ENCODE measurements at regions not wholly inside any gene's neighbourhood (a gene's known extent, or its start where the extent isn't known, plus 50 kb on each side); places are given as distances from the start of the nearest gene placed in this dataset.

DNA sequence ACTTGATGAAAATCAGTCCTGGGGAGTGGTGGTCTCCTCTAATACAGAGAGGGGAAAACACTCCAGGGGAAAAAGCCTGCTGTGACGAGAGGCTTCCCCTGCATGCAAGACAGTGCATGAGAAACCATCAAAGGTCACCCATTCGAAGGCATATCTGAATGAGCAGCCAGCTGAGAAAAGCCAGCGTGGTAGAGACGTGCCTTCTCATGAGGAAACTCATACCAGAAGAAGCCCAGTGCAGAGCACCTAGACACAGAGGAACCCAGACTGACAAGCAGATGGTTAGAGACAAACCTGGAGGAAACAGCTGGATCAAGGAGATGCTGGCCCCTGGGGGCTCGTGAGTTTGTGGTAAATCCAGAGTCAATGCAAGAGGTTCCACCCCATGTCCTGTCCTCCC lies 534.8 kb downstream of the BRD1 start:
- TF ChIP-seq, protein P1, sequence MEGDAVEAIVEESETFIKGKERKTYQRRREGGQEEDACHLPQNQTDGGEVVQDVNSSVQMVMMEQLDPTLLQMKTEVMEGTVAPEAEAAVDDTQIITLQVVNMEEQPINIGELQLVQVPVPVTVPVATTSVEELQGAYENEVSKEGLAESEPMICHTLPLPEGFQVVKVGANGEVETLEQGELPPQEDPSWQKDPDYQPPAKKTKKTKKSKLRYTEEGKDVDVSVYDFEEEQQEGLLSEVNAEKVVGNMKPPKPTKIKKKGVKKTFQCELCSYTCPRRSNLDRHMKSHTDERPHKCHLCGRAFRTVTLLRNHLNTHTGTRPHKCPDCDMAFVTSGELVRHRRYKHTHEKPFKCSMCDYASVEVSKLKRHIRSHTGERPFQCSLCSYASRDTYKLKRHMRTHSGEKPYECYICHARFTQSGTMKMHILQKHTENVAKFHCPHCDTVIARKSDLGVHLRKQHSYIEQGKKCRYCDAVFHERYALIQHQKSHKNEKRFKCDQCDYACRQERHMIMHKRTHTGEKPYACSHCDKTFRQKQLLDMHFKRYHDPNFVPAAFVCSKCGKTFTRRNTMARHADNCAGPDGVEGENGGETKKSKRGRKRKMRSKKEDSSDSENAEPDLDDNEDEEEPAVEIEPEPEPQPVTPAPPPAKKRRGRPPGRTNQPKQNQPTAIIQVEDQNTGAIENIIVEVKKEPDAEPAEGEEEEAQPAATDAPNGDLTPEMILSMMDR (IDR thresholded peaks at IDR 0.05; ENCODE audit: borderline replicate concordance, insufficient read depth, low read depth, low read length), result no peak
- H3K4me3 ChIP-seq (ENCODE audit: low read depth, low read length), result no peak overlapping the region

DNA sequence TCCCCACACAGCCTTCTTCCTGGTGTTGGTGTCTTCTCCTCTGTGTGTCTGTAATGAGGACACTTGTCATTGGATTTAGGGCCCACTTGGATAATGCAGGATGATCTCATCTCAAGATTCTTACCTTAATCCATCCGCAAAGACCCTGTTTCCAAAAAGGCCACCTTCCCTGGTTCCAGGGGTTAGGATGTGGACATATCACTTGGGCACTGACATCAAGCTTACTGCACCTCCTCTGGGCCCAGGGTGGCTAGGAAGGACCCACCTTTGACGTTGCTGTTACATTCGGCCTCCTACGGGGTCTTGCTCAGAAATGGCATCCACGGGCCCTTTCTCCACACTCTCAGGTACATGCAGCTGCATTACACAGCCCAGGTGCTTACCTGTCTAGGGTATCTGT lies 535.9 kb downstream of the BRD1 start:
- H3K4me3 ChIP-seq (ENCODE audit: low read depth, low read length), result no peak overlapping the region
- TF ChIP-seq, protein P1 (IDR thresholded peaks at IDR 0.05; ENCODE audit: borderline replicate concordance, insufficient read depth, low read depth, low read length), result no peak

- TF ChIP-seq, protein P1 (IDR thresholded peaks at IDR 0.05; ENCODE audit: borderline replicate concordance, insufficient read depth, low read depth, low read length), result no peak
Measured at GRCh38 chr22:49291169-49291568, 536.5 kb downstream of the BRD1 start.

GRCh38 chr22:49290711-49291110 lies 537.0 kb downstream of the BRD1 start:
- TF ChIP-seq, protein P1 (IDR thresholded peaks at IDR 0.05; ENCODE audit: borderline replicate concordance, insufficient read depth, low read depth, low read length), result no peak
- no peak overlapping the region for H3K4me3 ChIP-seq (ENCODE audit: low read depth, low read length)

More at GRCh38 chr22:49291169-49291568, 536.5 kb downstream of the BRD1 start:
- H3K4me3 ChIP-seq (ENCODE audit: low read depth, low read length), result no peak overlapping the region

- TF ChIP-seq, protein P1 (IDR thresholded peaks at IDR 0.05; ENCODE audit: borderline replicate concordance, insufficient read depth, low read depth, low read length), result no peak
- no peak overlapping the region for H3K4me3 ChIP-seq (ENCODE audit: low read depth, low read length)
Measured at GRCh38 chr22:49289822-49290679, 537.6 kb downstream of the BRD1 start.

DNA sequence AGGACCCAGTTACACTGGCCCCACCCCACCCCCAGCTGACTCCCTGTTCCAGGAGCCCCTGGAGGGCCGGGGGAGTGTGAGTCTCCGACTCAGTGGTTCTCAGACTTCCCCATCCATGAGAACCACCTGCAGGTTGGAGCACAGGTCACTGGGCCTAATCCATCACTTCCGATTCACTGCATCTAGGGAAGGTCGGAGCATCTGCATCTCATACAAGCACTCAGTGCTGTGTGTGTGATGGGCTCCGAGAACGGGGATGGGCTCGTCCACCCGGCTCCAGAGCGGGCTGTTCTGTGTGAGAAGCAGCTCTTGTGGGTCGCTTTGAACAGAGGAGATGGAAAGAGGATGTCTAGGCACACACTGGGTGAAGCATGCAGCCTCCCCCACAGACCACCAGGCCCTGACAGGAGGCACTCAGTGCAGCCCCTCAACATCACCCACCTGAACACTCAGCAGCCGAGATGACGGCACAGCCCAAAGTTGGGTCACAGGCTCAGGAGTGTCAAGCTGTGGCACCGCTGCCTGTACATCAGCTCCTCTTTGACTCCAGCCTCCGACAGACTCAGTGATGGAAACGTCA lies 541.4 kb downstream of the BRD1 start:
- no peak overlapping the region for H3K4me3 ChIP-seq (ENCODE audit: low read depth, low read length)
- TF ChIP-seq, protein P1 (IDR thresholded peaks at IDR 0.05; ENCODE audit: borderline replicate concordance, insufficient read depth, low read depth, low read length), result no peak

DNA sequence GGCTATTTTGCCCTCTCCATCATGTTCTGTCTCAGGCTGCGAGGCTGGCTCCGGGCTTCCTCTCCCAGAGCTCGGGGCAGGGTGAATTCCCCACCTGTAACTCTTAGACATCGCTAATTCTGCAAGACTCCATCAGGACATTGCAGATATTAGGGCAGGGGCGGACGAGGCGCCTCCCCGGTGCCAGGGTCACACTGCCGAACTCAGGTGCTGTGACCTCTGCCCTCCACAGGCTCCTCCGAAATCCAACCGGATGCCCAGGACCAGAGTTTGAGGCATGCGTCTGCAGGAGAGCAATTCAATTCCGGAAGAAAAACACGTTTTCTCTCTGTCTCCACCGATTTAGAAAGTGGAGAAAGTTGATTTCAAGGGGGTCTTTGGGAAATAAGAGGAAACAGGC lies 542.7 kb downstream of the BRD1 start:
- no peak overlapping the region for H3K4me3 ChIP-seq (ENCODE audit: low read depth, low read length)
- TF ChIP-seq, protein P1 (IDR thresholded peaks at IDR 0.05; ENCODE audit: borderline replicate concordance, insufficient read depth, low read depth, low read length), result no peak
